ENCODE measurements at regions not wholly inside any gene's neighbourhood (a gene's known extent, or its start where the extent isn't known, plus 50 kb on each side); places are given as distances from the start of the nearest gene placed in this dataset.
A peak's percentile ranks its signal among the peaks of the same experiment; 100 is the strongest.
"Not testable (repeated sequence)": the region's sequence is repeated elsewhere in the genome, so short reads cannot be mapped to it uniquely, and the experiment has no call there.

DNA sequence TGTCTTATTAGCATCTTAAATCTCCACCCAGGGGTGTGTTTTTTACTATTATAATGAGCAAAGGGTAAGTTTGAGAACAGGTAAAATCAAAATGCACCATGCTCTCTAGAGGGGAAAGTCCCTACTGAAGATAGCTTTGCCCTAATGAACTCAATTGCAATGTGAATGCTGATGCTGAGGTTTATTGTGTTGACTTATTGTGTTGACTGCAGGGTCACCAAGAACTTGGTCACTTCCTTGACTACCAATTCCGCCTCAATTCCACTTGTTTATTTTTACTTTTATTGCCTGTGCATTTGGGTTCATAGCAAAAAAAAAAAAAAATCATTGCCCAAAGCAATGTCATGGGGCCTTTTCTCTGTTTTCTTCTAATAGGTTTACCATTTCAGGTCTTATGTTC is 67.7 kb upstream of the SRD5A3 start:
- Histone ChIP-seq H3K4me3 (no peak overlapping the region), H3K9me3 (no peaks in the 10 kb centered on the region), H3K27me3 (no peaks in the 10 kb centered on the region), H3K36me3 (no peaks in the 10 kb centered on the region)
- no peak for DNase-seq

DNA sequence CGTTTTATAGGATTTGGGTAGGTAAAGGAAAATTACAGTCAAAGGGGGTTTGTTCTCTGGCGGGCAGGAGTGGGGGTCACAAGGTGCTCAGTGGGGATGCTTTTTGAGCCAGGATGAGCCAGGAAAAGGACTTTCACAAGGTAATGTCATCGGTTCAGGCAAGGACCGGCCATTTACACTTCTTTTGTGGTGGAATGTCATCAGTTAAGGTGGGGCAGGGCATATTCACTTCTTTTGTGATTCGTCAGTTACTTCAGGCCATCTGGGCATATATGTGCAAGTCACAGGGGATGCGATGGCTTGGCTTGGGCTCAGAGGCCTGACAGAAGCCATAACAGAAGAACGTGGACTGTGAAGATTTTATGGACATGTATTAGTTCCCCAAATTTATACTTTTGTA is 65.6 kb upstream of the SRD5A3 start:
- not testable (repeated sequence) for H3K27me3 ChIP-seq, DNase-seq

DNA sequence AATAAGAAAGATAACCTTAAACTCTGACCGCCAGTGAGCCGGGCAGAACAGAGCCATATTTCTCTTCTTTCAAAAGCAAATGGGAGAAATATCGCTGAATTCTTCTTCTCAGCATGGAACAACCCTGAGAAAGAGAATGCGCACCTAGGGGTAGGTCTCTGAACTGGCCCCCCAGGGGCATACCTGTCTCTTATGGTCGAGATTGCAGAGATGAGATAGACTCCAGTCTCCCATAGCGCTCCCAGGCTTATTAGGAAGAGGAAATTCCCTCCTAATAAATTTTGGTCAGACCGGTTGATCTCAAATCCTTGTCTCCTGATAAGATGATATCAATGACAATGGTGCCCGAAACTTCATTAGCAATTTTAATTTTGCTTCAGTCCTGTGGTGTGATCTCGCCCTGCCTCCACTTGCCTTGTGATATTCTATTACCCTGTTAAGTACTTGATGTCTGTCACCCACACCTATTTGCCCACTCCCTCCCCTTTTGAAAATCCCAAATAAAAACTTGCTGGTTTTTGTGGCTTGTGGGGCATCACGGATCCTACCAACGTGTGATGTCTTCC is 64.8 kb upstream of the SRD5A3 start:
- H3K36me3 ChIP-seq, DNase-seq, H3K4me3 ChIP-seq, H3K27me3 ChIP-seq, H3K9me3 ChIP-seq: not testable (repeated sequence)

More for the DNA sequence above, 65.6 kb upstream of the SRD5A3 start:
- not testable (repeated sequence) for H3K9me3 ChIP-seq, H3K36me3 ChIP-seq, H3K4me3 ChIP-seq

DNA sequence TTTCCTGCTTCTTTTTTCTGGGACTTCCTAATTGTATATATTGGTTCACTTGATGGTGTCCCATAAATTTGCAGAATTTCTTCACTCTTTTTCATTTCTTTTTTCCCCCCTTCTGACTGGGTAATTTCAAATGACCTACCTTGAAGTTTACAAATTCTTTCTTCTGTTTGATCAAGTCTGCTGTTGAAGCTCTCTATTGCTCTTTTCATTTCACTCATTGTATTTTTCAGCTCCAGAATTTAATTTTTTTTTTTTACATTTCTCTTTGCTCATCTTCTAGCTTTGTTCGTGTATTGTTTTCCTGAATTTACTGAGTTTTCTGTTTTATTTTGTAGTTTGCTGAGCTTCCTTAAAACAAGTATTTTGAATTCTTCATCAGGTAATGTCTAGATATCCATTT is 61.7 kb upstream of the SRD5A3 start:
- no peak for DNase-seq
- Histone ChIP-seq H3K9me3 (no peaks in the 10 kb centered on the region; the same call in none of the 2 replicates), H3K4me3 (no peak overlapping the region), H3K36me3 (no peaks in the 10 kb centered on the region), H3K27me3 (no peaks in the 10 kb centered on the region)

DNA sequence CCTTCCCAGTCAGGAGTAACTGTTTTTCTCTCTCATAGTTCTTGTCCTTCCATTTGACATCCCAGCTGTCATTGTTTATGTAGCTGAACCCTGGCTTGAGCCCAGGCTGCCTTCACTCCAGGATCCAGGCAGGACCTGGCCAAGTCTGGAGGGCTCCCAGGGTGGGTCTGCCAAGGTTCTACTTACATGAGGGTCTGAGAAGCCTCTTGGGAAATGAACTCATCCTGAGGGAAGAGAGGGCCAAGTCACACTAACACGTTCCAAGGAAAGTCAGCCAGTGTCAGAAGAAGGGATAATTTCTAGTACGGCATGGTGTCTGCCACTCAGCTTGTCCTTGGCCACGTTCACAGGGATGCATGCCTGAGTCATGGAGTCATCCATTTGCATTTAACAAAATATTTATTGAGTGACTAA is 54.8 kb upstream of the SRD5A3 start:
- Histone ChIP-seq H3K4me3 (no peak overlapping the region), H3K27me3 (no peaks in the 10 kb centered on the region), H3K9me3 (peaks cover 4% of the 10 kb centered on the region), H3K36me3 (no peaks in the 10 kb centered on the region)
- DNase-seq: peak; percentile 87

DNA sequence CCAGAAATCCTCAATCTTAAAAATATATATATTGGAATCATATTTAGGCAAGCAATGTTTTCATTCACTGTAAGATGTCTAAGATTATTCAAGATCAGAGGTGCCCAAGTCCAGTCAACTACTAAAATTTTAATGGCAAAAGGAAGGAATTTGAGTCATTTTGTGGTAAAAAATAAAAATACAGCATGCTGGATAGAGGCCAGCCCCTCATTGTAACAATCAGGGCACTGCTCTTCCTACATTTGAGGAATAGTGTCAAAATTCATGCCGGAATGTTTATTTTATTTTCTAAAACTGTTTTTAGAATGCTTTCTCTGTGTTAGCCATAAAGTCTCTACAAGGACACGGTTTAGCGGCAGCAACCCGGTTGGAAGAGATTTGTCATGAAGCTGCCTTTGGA is 49.9 kb upstream of the SRD5A3 start:
- DNase-seq: no peak

More for the DNA sequence above, 49.9 kb upstream of the SRD5A3 start:
- peaks cover 4% of the 10 kb centered on the region for H3K9me3 ChIP-seq
- H3K36me3 ChIP-seq: no peaks in the 10 kb centered on the region
- no peak overlapping the region for H3K4me3 ChIP-seq
- H3K27me3 ChIP-seq: no peaks in the 10 kb centered on the region

All from MG63 (cell line).